ENCODE measurements at regions not wholly inside any gene's neighbourhood (a gene's known extent, or its start where the extent isn't known, plus 50 kb on each side); places are given as distances from the start of the nearest gene placed in this dataset.

GRCh38 chr20:41989935-41990635, 371.9 kb upstream of the CHD6 start:
- Mint-ChIP-seq H3K36me3 (ENCODE audit: low read depth) (no peaks in the 10 kb centered on the region), H3K27me3 (ENCODE audit: low read depth, poor library complexity) (peaks cover 6% of the 10 kb centered on the region), H3K9me3 (no peaks in the 10 kb centered on the region), H3K4me3 (no peak overlapping the region), H3K4me1 (no peaks in the 10 kb centered on the region), H3K27ac (no peak overlapping the region)
- TF ChIP-seq CTCF (IDR thresholded peaks at IDR 0.05), result no peak
- DNase-seq, result no peak

- Mint-ChIP-seq H3K36me3 (ENCODE audit: low read depth) (no peaks in the 10 kb centered on the region), H3K27ac (no peak overlapping the region), H3K9me3 (peaks cover 4% of the 10 kb centered on the region), H3K27me3 (ENCODE audit: low read depth, poor library complexity) (peaks cover 10% of the 10 kb centered on the region), H3K4me1 (no peaks in the 10 kb centered on the region), H3K4me3 (no peak overlapping the region)
- no peak for TF ChIP-seq CTCF (IDR thresholded peaks at IDR 0.05)
- DNase-seq, result no peak
These were observed 371.0 kb upstream of the CHD6 start for GRCh38 chr20:41989039-41989679.

GRCh38 chr20:41984031-41984430, 365.9 kb upstream of the CHD6 start:
- no peak overlapping the region for H3K4me3 Mint-ChIP-seq
- H3K4me1 Mint-ChIP-seq, result no peaks in the 10 kb centered on the region
- peaks cover 7% of the 10 kb centered on the region for H3K27me3 Mint-ChIP-seq (ENCODE audit: low read depth, poor library complexity)

GRCh38 chr20:41983159-41983558, 365.0 kb upstream of the CHD6 start:
- Mint-ChIP-seq H3K27me3 (ENCODE audit: low read depth, poor library complexity) (peaks cover 7% of the 10 kb centered on the region), H3K27ac (no peak overlapping the region), H3K4me1 (no peaks in the 10 kb centered on the region), H3K4me3 (no peak overlapping the region), H3K9me3 (peaks cover 4% of the 10 kb centered on the region), H3K36me3 (ENCODE audit: low read depth) (no peaks in the 10 kb centered on the region)
- no peak for TF ChIP-seq CTCF (IDR thresholded peaks at IDR 0.05)
- DNase-seq, result no peak

More at GRCh38 chr20:41984031-41984430, 365.9 kb upstream of the CHD6 start:
- Mint-ChIP-seq H3K9me3 (peaks cover 4% of the 10 kb centered on the region), H3K36me3 (ENCODE audit: low read depth) (no peaks in the 10 kb centered on the region), H3K27ac (no peak overlapping the region)
- DNase-seq, result no peak
- TF ChIP-seq CTCF (IDR thresholded peaks at IDR 0.05), result no peak

GRCh38 chr20:41981746-41982145, 363.6 kb upstream of the CHD6 start:
- Mint-ChIP-seq H3K9me3 (peaks cover 4% of the 10 kb centered on the region), H3K36me3 (ENCODE audit: low read depth) (no peaks in the 10 kb centered on the region), H3K4me1 (no peaks in the 10 kb centered on the region), H3K27me3 (ENCODE audit: low read depth, poor library complexity) (peaks cover 7% of the 10 kb centered on the region), H3K4me3 (no peak overlapping the region), H3K27ac (no peak overlapping the region)
- no peak for TF ChIP-seq CTCF (IDR thresholded peaks at IDR 0.05)
- no peak for DNase-seq

- H3K4me1 Mint-ChIP-seq, result no peaks in the 10 kb centered on the region
- no peak overlapping the region for H3K27ac Mint-ChIP-seq
- no peaks in the 10 kb centered on the region for H3K9me3 Mint-ChIP-seq
- no peaks in the 10 kb centered on the region for H3K36me3 Mint-ChIP-seq (ENCODE audit: low read depth)
- peaks cover 3% of the 10 kb centered on the region for H3K27me3 Mint-ChIP-seq (ENCODE audit: low read depth, poor library complexity)
- H3K4me3 Mint-ChIP-seq, result no peak overlapping the region
- DNase-seq, result no peak
- no peak for TF ChIP-seq CTCF (IDR thresholded peaks at IDR 0.05)
These were observed 360.7 kb upstream of the CHD6 start for GRCh38 chr20:41978875-41979274.
